HG03060 (cell line): ENCODE measurements at regions not wholly inside any gene's neighbourhood (a gene's known extent, or its start where the extent isn't known, plus 50 kb on each side); places are given as distances from the start of the nearest gene placed in this dataset.

Experiments used
- ATAC-seq: cut with Tn5 transposase; IDR thresholded peaks from one replicate; pipeline ENCODE4 v1.9.1; 2021; ENCODE audit warnings: low read depth, moderate number of reproducible peaks; ENCODE audit not compliant: unreplicated experiment

GRCh38 chr6:165962366-165962765, 205.3 kb downstream of the TBXT start:
- no peak for ATAC-seq

DNA sequence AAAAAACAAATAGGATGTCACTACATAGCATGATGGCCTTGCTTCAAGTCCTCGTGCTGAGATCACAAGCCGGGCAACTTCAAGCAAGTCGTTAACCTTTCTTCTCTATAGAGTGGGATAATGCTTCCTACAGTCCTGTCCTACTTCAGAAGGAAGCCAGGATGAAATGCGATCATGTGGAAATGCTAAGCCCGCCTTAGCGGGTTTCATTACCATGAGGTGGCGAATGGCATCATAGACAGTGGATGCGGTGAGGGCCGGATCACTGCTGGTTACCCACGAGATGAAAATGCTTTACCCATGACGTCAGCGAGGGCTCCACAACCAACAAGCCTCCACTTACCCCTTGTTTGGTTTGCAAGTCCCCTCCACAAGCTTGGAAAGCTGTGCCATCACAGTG, 206.4 kb downstream of the TBXT start:
- no peak for ATAC-seq

DNA sequence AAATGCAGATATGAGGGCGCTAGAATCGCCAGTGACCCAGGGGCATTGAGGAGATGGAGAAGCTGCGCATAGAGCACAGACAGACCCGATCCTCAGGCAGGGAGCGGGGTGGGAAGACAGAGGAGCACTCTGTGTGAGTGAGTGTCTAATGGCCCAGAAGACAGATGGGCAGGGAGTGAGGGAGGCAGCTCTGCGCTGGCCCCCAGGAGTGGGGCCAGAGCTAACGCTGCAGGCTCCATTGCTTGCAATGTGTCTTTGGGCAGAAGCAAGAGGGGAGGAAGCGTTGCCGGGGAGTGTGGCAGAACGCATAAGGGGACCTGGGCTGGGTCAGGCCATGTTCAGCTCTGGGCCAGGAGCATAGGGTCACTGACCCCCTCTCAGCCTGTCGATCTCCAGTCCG, 207.0 kb downstream of the TBXT start:
- ATAC-seq = no peak

GRCh38 chr6:165959627-165960026, 208.0 kb downstream of the TBXT start:
- ATAC-seq = no peak

GRCh38 chr6:165956874-165957273, 210.8 kb downstream of the TBXT start:
- no peak for ATAC-seq

- no peak for ATAC-seq
These were observed 215.1 kb downstream of the TBXT start for GRCh38 chr6:165952514-165952913.

DNA sequence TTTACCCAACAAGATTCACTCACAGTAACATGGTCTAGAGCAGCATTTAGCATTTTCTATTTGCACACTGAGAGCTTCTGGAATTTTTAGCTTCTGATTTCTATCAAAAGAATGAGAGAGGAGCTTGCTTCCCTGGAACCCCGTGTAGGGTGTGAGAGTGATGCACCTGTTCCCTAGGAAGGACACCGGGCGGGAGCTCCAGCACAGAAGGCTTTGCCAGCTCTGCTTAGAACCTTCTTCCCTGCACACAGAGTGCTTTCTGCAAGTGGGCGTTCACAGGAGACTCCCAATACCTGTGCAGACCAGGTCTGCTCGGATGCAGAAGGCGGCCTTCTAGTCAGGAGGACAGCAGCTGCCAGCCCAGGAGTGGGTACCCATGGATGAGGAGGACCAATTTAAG, 217.3 kb downstream of the TBXT start:
- no peak for ATAC-seq

GRCh38 chr6:165949324-165949723, 218.3 kb downstream of the TBXT start:
- ATAC-seq = no peak

DNA sequence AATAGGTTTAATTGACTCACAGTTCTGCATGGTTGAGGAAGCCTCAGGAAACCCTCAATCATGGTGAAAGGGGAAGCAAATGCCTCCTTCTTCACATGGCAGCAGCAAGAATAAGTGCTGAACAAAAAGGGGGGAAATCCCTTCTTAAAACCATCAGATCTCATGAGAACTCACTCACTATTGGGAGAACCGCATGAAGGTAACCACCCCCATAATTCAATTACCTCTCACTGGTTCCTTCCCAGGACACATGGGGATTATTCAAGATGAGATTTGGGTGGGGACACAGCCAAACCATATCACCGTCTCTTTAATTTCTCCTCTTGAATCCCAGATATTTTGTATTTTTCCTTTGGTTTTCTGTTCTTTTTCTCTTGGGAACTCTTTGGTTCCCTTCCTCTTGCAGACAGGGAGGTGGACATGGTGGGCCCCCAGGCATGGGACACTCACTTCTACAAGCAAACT, 223.6 kb downstream of the TBXT start:
- no peak for ATAC-seq

- ATAC-seq = no peak
These were observed 225.9 kb downstream of the TBXT start for GRCh38 chr6:165941786-165942185.

- ATAC-seq = no peak
These were observed 226.3 kb downstream of the TBXT start for GRCh38 chr6:165941249-165941775.

DNA sequence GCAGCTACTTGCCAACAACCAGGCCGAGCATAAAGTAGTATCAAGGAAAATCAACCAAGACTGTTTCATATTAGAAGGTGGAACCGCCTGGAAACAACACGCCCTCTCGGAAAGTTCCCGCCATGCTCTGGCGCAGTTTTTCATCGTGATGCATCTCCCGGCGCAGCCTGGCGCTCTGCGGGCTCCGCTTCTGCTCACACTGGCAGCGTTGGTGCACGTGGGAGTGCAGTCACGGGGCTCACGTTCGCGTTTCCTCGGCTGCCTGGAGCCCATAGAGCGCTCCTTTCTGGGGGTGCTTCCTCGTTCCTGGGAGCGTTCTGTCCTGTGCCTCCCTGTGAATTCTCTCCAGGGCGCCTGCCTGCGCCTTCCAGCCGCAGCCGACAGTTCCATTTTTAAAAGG, 227.3 kb downstream of the TBXT start:
- no peak for ATAC-seq

GRCh38 chr6:165939601-165940290, 227.9 kb downstream of the TBXT start:
- ATAC-seq = no peak

DNA sequence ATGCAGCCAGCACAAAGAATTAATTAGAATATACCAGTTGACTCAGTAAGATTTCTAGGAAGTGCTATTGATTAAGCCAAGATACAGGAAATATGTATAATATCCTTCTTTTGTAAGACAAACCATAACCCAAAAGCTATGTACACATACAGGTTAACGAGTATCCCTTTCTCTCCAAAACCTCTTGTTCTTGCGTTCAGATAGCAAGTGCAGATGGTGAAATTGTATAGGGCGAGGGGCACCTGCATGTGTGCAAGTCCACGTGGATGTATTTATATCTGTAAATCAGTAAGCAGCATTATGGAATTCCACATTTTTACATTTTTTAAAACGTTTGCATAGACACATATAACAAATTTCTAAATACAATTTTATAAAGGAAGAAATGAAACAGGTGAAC, 228.6 kb downstream of the TBXT start:
- ATAC-seq = no peak

DNA sequence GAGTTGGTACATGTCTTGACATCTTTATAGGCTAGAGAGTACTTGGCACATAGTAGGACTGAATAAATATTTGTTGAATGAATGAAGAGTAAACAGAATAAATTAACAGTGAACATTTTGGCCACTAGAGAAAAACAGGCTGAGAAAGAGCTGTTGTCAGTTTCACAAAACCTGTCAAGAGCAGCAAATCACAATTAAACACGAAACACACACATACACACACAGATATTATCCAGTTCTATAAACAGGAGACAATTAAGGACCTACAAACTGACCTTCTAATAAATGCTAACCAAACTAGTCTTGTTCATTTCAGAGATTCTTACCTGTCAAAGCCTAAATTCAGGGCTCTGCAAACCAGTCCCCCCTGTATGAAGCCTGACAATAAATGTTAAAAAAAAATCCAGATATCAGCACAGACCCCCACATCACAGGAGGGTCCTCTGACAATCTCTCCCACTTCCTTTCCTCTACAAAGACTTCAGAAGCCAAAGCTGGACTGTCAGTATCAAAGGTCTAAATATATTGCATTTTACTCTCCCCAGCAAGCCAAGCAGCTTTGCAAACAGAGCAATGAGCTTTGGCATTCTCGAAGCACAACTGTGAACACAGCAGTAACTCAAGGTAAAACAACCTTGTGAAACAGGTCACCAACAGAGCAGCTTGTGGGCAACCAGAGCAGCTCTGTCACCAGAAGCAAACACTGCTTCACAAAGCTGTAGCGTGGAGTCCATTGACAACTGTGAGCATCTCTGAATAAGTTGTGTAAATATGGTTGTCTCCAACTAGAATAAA, 229.9 kb downstream of the TBXT start:
- no peak for ATAC-seq

DNA sequence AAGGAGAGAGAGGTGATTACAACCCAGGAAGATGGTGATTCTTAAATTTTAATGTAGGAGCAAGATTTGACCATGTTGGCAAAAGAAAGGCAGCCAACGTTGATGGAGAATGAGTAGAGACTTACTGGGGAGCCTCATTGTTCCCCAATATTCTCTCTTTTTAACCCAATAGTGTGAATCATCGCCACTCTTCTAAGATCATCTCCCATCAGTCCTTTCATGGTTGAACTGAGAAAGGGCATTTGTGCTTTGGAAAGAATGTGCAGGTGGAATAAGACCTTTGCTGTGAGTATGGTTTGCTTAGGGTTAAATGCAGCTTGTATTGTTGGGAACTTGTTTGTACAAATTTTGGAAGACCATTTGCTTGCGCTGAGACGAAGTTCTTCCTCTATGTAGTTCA, 231.0 kb downstream of the TBXT start:
- no peak for ATAC-seq

DNA sequence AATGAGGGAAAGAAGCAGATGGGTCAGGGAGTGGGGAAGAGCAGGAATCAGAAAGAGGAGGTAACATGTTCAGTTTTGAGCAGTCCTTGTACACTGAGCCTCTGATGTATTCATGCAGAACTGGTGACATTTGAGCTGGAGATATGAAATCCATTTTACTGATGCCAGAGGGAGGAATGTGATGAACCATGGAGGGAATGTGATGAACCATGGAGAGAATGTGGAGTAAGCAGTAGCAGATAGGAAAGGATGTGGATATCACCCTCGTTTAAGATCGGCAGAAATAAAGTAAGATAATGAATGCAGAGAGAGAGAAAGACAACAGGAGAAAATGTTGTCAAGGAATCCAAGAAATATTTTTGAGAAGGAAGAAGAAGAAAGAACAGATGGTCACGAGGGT, 231.6 kb downstream of the TBXT start:
- ATAC-seq = no peak

- ATAC-seq = no peak
These were observed 236.0 kb downstream of the TBXT start for GRCh38 chr6:165931675-165932074.

GRCh38 chr6:165930668-165931214, 236.9 kb downstream of the TBXT start:
- no peak for ATAC-seq

DNA sequence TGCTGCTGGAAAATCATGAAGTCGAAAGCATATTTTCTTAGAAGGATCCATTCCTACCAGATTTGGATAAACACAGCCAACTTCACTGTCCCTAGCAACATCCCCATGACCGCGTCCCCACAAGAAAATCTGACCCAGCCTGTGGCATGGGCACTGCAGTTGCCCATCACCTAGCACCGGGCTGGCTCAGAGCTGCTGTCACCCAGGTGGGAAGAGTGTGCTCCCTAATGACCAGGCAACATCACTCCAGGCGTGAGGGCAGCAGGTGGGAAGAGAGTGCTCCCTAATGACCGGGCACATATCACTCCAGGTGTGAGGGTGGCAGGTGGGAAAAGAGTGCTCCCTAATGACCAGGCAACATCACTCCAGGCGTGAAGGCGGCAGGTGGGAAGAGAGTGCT, 238.0 kb downstream of the TBXT start:
- ATAC-seq = no peak

DNA sequence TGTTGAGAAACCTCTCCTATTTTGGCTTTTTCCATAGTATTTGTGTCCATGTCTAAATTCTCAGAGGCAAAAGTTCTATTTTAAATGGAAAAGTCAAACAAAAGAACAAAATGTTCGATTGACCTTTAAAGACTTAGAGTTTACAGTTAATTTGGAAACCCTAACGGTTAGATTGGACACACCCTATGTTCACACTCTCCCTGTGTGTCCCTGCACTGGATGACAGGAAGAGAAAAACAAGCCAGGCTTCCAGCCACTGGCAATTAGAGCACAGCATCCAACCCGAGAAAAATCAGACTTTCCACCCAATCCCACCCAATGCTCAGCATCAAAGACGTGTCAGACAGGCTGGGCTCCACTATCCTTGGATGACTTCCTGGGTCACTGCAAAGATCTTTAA, 241.3 kb downstream of the TBXT start:
- ATAC-seq = no peak
